GM18870 (cell line): ENCODE measurements at regions not wholly inside any gene's neighbourhood (a gene's known extent, or its start where the extent isn't known, plus 50 kb on each side); places are given as distances from the start of the nearest gene placed in this dataset.
"Not testable (repeated sequence)": the region's sequence is repeated elsewhere in the genome, so short reads cannot be mapped to it uniquely, and the experiment has no call there.

Experiments
- ATAC-seq: cut with Tn5 transposase; IDR thresholded peaks from one replicate; pipeline ENCODE4 v1.9.1; 2021; ENCODE audit warnings: moderate library complexity; ENCODE audit not compliant: unreplicated experiment

GRCh38 chr4:106604319-106605051 is 235.9 kb upstream of the GIMD1 start:
- ATAC-seq, result no peak

GRCh38 chr4:106603471-106603870 is 234.9 kb upstream of the GIMD1 start:
- ATAC-seq, result no peak

GRCh38 chr4:106602711-106603110 is 234.1 kb upstream of the GIMD1 start:
- ATAC-seq, result no peak

- no peak for ATAC-seq
These were observed 232.9 kb upstream of the GIMD1 start for GRCh38 chr4:106601519-106601918.

- no peak for ATAC-seq
These were observed 227.3 kb upstream of the GIMD1 start for GRCh38 chr4:106595906-106596305.

GRCh38 chr4:106594291-106594952 is 225.8 kb upstream of the GIMD1 start:
- ATAC-seq, result no peak

GRCh38 chr4:106588891-106589290 is 220.3 kb upstream of the GIMD1 start:
- no peak for ATAC-seq

GRCh38 chr4:106587558-106587957 is 219.0 kb upstream of the GIMD1 start:
- ATAC-seq, result no peak

- ATAC-seq, result no peak
These were observed 217.4 kb upstream of the GIMD1 start for GRCh38 chr4:106585915-106586349.

GRCh38 chr4:106584337-106584989 is 215.9 kb upstream of the GIMD1 start:
- ATAC-seq, result no peak

- ATAC-seq, result no peak
These were observed 215.0 kb upstream of the GIMD1 start for GRCh38 chr4:106583567-106583966.

- no peak for ATAC-seq
These were observed 214.5 kb upstream of the GIMD1 start for GRCh38 chr4:106583108-106583507.

- ATAC-seq, result no peak
These were observed 213.5 kb upstream of the GIMD1 start for GRCh38 chr4:106582103-106582502.

- no peak for ATAC-seq
These were observed 210.7 kb upstream of the GIMD1 start for GRCh38 chr4:106579236-106579635.

- ATAC-seq, result no peak
These were observed 200.8 kb upstream of the GIMD1 start for GRCh38 chr4:106569146-106570031.

GRCh38 chr4:106565727-106566126 is 197.1 kb upstream of the GIMD1 start:
- no peak for ATAC-seq

GRCh38 chr4:106563637-106564036 is 195.1 kb upstream of the GIMD1 start:
- not testable (repeated sequence) for ATAC-seq

GRCh38 chr4:106551724-106552123 is 183.1 kb upstream of the GIMD1 start:
- ATAC-seq, result no peak

- ATAC-seq, result no peak
These were observed 180.0 kb upstream of the GIMD1 start for GRCh38 chr4:106548446-106549044.

- ATAC-seq, result no peak
These were observed 177.8 kb upstream of the GIMD1 start for GRCh38 chr4:106546370-106546769.

- not testable (repeated sequence) for ATAC-seq
These were observed 174.0 kb upstream of the GIMD1 start for GRCh38 chr4:106542609-106543008.
